Naive thymus-derived CD8-positive, alpha-beta T cell (primary cell): ENCODE measurements at regions not wholly inside any gene's neighbourhood (a gene's known extent, or its start where the extent isn't known, plus 50 kb on each side); places are given as distances from the start of the nearest gene placed in this dataset.
A peak's percentile ranks its signal among the peaks of the same experiment; 100 is the strongest.

Experiments used
- ATAC-seq, 2 donors: fragments of 150-1000 bp; cut with Tn5 transposase in 1 of 2; sonication (Bioruptor Pico), chemical (Tn5 transposase) in 1 of 2; 1 replicate in 1 of 2; 2 replicates in 1 of 2; pipeline ENCODE4 v1.10.0; 2021; ENCODE audit warnings: mild to moderate bottlenecking in 2 of 2, moderate library complexity in 2 of 2
- POLR2A ChIA-PET: fragments of 350-600 bp; sonication (Branson Sonifier 250); formaldehyde crosslinking; loops from one replicate; lab custom pipeline; 2021; ENCODE audit warnings: antibody characterized with exemption; lab: Charles Lee
- DNase-seq, 10 donors: peaks; one replicate each; pipeline versions ENCODE4 v3.0.0 to v3.0.0-alpha.2; 2020 to 2022
- H3K27ac Mint-ChIP-seq, 10 donors: one replicate each; pipeline ENCODE4 v1.8.0; 2020 to 2022; ENCODE audit warnings: mild to moderate bottlenecking in 10 of 10, mixed read lengths in 10 of 10, moderate library complexity in 4 of 10, inconsistent platforms in 1 of 10
- H3K27me3 Mint-ChIP-seq, 5 donors: one replicate each; pipeline ENCODE4 v1.8.0; 2021 to 2022; ENCODE audit warnings: mixed read lengths in 5 of 5
- H3K36me3 Mint-ChIP-seq, 3 donors: one replicate each; pipeline ENCODE4 v1.8.0; 2020 to 2022; ENCODE audit warnings: mixed read lengths in 3 of 3, mild to moderate bottlenecking in 2 of 3, inconsistent platforms in 1 of 3
- H3K4me1 Mint-ChIP-seq, 4 donors: one replicate each; pipeline ENCODE4 v1.8.0; 2021 to 2022; ENCODE audit warnings: mixed read lengths in 4 of 4
- H3K4me3 Mint-ChIP-seq, 10 donors: one replicate each; pipeline ENCODE4 v1.8.0; 2020 to 2022; ENCODE audit warnings: mild to moderate bottlenecking in 10 of 10, mixed read lengths in 10 of 10, moderate library complexity in 6 of 10, inconsistent platforms in 1 of 10
- H3K9me3 Mint-ChIP-seq, 9 donors: one replicate each; pipeline ENCODE4 v1.8.0; 2020 to 2022; ENCODE audit warnings: mixed read lengths in 9 of 9, mild to moderate bottlenecking in 3 of 9, inconsistent platforms in 1 of 9, moderate library complexity in 1 of 9

DNA sequence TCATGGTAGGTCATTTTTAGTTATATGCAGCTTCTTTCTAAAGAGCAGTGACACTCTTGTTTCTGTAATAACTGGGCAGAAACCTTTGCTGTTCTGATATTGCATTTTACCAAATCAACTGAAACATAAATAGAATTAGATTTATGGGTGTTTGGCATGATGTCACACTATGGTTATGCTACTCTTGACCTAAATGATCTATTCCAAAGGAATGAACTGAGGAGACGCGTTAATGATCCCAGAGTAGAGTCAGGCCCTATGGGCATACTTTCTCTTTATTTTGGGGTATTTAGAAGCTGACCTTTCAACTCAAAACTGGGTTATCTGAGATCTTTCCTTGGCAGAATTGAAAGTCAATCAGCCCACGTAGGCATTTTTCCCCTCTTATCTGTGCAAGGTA lies 146.8 kb upstream of the ADAMTSL1 start:
- no peak overlapping the region for H3K27ac Mint-ChIP-seq
- peaks cover 0 to 13% (median 2%) of the 10 kb centered on the region in 9 donors for H3K9me3 Mint-ChIP-seq
- H3K36me3 Mint-ChIP-seq, result no peaks in the 10 kb centered on the region
- POLR2A ChIA-PET, result no interaction called here
- no peak for DNase-seq
- peaks cover 0 to 13% (median 1%) of the 10 kb centered on the region in 5 donors for H3K27me3 Mint-ChIP-seq
- ATAC-seq, result no peak
- no peaks in the 10 kb centered on the region for H3K4me1 Mint-ChIP-seq
- no peak overlapping the region for H3K4me3 Mint-ChIP-seq

GRCh38 chr9:18330401-18331309 lies 143.3 kb upstream of the ADAMTSL1 start:
- no peak for DNase-seq
- POLR2A ChIA-PET, result no interaction called here
- peaks cover 0 to 6% (median 0%) of the 10 kb centered on the region in 9 donors for H3K9me3 Mint-ChIP-seq
- no peak for ATAC-seq
- no peaks in the 10 kb centered on the region for H3K4me1 Mint-ChIP-seq
- peaks cover 0 to 21% (median 3%) of the 10 kb centered on the region in 5 donors for H3K27me3 Mint-ChIP-seq
- H3K4me3 Mint-ChIP-seq, result no peak overlapping the region
- H3K27ac Mint-ChIP-seq, result no peak overlapping the region
- H3K36me3 Mint-ChIP-seq, result no peaks in the 10 kb centered on the region

DNA sequence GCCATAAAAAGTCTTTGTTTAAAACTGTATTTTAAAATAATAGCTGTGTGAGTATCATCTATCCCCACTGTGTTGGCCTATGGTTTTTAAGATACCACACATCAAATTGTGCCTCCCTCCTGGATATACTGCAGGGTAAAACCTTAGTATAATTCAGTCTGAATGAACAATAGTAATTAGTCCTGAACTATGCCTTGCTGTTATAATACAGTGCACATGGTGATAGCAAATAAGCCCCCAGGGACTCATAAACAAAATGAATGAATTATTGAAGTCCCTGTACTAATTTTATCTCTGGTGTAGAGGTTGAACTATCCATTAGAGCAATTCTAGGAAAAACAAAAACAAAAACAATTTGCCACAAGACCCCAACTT lies 142.7 kb upstream of the ADAMTSL1 start:
- DNase-seq, result no peak
- H3K4me1 Mint-ChIP-seq, result no peaks in the 10 kb centered on the region
- no peak overlapping the region for H3K27ac Mint-ChIP-seq
- H3K27me3 Mint-ChIP-seq, result peaks cover 0 to 21% (median 3%) of the 10 kb centered on the region in 5 donors
- POLR2A ChIA-PET, result no interaction called here
- peaks cover 0 to 2% (median 0%) of the 10 kb centered on the region in 9 donors for H3K9me3 Mint-ChIP-seq
- H3K4me3 Mint-ChIP-seq, result no peak overlapping the region
- ATAC-seq, result no peak
- H3K36me3 Mint-ChIP-seq, result no peaks in the 10 kb centered on the region

DNA sequence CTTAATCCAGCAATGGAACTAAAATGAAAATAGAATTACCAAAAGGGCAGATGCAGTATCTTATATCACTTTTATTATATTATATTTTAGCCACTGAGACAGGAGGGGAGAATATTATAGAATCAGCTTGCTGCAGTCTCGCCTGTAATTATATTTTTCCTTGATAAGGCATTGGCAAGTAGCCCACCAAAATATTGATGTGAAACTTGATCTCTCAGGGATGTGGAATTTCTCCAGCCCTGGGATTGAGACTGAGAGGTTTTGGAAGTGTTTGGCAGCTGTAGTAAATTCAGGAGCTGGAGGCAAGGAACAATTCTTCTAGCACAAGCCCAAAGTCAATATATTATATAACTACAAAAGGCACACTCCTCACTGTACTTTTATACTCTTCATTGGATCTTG lies 142.1 kb upstream of the ADAMTSL1 start:
- ATAC-seq, result no peak
- Mint-ChIP-seq H3K9me3 (peaks cover 0 to 2% (median 0%) of the 10 kb centered on the region in 9 donors), H3K4me1 (no peaks in the 10 kb centered on the region), H3K27ac (no peak overlapping the region), H3K4me3 (no peak overlapping the region), H3K27me3 (peaks cover 0 to 21% (median 3%) of the 10 kb centered on the region in 5 donors), H3K36me3 (no peaks in the 10 kb centered on the region)
- no peak for DNase-seq
- POLR2A ChIA-PET, result no interaction called here

DNA sequence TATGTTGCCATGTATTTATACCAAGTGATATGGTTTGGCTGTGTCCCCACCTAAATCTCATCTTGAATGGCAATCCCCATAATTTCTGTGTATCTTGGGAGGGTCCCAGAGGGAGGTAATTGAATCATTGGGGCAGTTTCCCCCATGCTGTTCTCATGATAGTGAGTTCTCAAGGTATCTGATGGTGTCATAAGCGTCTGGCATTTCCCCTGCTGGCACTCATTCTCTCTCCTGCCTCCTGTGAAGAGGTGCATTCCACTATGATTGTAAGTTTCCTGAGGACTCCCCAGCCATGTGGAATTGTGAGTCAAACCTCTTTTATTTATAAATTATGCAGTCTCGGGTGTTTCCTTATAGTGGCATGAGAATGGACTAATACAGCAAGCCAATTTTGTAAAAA lies 140.8 kb upstream of the ADAMTSL1 start:
- Mint-ChIP-seq H3K27me3 (peaks cover 0 to 21% (median 3%) of the 10 kb centered on the region in 5 donors), H3K36me3 (no peaks in the 10 kb centered on the region), H3K4me1 (no peaks in the 10 kb centered on the region), H3K27ac (no peak overlapping the region), H3K9me3 (peaks cover 0 to 3% (median 0%) of the 10 kb centered on the region in 9 donors), H3K4me3 (no peak overlapping the region)
- ATAC-seq, result no peak
- POLR2A ChIA-PET, result no interaction called here
- no peak for DNase-seq

GRCh38 chr9:18335825-18336224 lies 138.1 kb upstream of the ADAMTSL1 start:
- Mint-ChIP-seq H3K27ac (no peak overlapping the region), H3K4me1 (no peaks in the 10 kb centered on the region), H3K4me3 (no peak overlapping the region), H3K9me3 (peaks cover 0 to 15% (median 5%) of the 10 kb centered on the region in 9 donors), H3K36me3 (no peaks in the 10 kb centered on the region), H3K27me3 (peaks cover 0 to 9% (median 3%) of the 10 kb centered on the region in 5 donors)
- ATAC-seq (no peak), DNase-seq (no peak)
- POLR2A ChIA-PET, result no interaction called here

GRCh38 chr9:18338042-18338441 lies 135.9 kb upstream of the ADAMTSL1 start:
- H3K9me3 Mint-ChIP-seq, result peaks cover 0 to 23% (median 7%) of the 10 kb centered on the region in 9 donors
- H3K4me1 Mint-ChIP-seq, result no peaks in the 10 kb centered on the region
- DNase-seq (no peak), ATAC-seq (no peak)
- H3K27ac Mint-ChIP-seq, result no peak overlapping the region
- POLR2A ChIA-PET, result no interaction called here
- no peaks in the 10 kb centered on the region for H3K36me3 Mint-ChIP-seq
- H3K4me3 Mint-ChIP-seq, result no peak overlapping the region
- peaks cover 0 to 9% (median 0%) of the 10 kb centered on the region in 5 donors for H3K27me3 Mint-ChIP-seq

DNA sequence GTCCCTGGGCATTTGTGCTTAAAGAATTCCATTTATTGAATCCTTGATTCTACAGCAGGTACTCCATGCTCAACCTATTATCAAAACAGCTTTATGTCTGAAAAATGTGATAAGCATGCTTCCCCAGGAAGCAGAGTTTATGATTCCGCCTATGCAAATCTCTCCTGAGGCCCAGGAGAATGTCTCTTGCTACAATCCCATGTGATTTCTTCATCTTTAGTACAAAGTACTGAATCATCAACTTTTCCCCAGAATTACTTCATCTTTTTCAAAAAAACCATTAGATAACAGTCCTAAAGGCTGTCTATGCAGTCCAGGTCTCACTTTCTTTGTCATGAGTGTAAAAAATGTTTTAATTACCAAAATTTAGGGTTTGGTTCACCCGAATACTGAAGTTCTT lies 130.2 kb upstream of the ADAMTSL1 start:
- Mint-ChIP-seq H3K27ac (no peak overlapping the region), H3K4me1 (no peaks in the 10 kb centered on the region), H3K36me3 (no peaks in the 10 kb centered on the region), H3K4me3 (no peak overlapping the region), H3K9me3 (peaks cover 0 to 23% (median 6%) of the 10 kb centered on the region in 9 donors), H3K27me3 (peaks cover 0 to 4% (median 1%) of the 10 kb centered on the region in 5 donors)
- POLR2A ChIA-PET, result no interaction called here
- ATAC-seq, result no peak
- DNase-seq, result no peak

GRCh38 chr9:18346745-18347144 lies 127.2 kb upstream of the ADAMTSL1 start:
- POLR2A ChIA-PET, result no interaction called here
- ATAC-seq (no peak), DNase-seq (no peak)
- Mint-ChIP-seq H3K4me3 (no peak overlapping the region), H3K4me1 (no peaks in the 10 kb centered on the region), H3K27me3 (peaks cover 0 to 4% (median 0%) of the 10 kb centered on the region in 5 donors), H3K27ac (no peak overlapping the region), H3K36me3 (no peaks in the 10 kb centered on the region), H3K9me3 (peaks cover 0 to 6% (median 0%) of the 10 kb centered on the region in 9 donors)

GRCh38 chr9:18347386-18348082 lies 126.4 kb upstream of the ADAMTSL1 start:
- peaks cover 0 to 4% (median 0%) of the 10 kb centered on the region in 5 donors for H3K27me3 Mint-ChIP-seq
- H3K9me3 Mint-ChIP-seq, result peaks cover 0 to 3% (median 0%) of the 10 kb centered on the region in 9 donors
- H3K27ac Mint-ChIP-seq, result no peak overlapping the region
- no peaks in the 10 kb centered on the region for H3K36me3 Mint-ChIP-seq
- ATAC-seq, result no peak
- POLR2A ChIA-PET, result no interaction called here
- no peaks in the 10 kb centered on the region for H3K4me1 Mint-ChIP-seq
- no peak overlapping the region for H3K4me3 Mint-ChIP-seq
- no peak for DNase-seq

- peaks cover 0 to 3% (median 0%) of the 10 kb centered on the region in 9 donors for H3K9me3 Mint-ChIP-seq
- POLR2A ChIA-PET, result no interaction called here
- H3K4me1 Mint-ChIP-seq, result no peaks in the 10 kb centered on the region
- H3K36me3 Mint-ChIP-seq, result no peaks in the 10 kb centered on the region
- ATAC-seq, result no peak
- DNase-seq, result no peak
- no peak overlapping the region for H3K27ac Mint-ChIP-seq
- no peak overlapping the region for H3K4me3 Mint-ChIP-seq
- peaks cover 0 to 4% (median 0%) of the 10 kb centered on the region in 5 donors for H3K27me3 Mint-ChIP-seq
Measured at GRCh38 chr9:18348083-18348475, 125.9 kb upstream of the ADAMTSL1 start.

DNA sequence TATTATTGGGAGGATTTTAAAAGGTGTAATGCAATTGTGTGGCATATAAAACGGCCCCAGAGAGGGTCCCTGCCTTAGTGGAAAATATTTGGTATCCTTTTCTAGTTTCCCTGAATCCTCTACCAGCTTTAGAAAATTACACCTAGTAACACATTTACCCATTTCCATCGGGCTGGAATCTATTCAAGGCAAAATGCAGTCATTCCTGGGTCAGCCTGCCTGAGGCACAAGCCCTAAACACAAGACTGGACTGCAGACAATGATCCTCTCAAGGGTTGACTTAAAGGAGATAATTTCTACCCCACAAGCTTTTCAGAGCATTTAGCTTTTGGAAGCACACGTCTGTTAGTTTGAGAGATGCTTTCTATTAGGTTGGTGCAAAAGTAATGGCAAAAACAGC lies 124.4 kb upstream of the ADAMTSL1 start:
- H3K36me3 Mint-ChIP-seq, result no peaks in the 10 kb centered on the region
- POLR2A ChIA-PET, result interaction anchor here (0.5 kb wide), 1 partner anchor 21 kb away, joined by 3 read pairs; no protein-coding TSS in a partner anchor
- peaks cover 0 to 3% (median 0%) of the 10 kb centered on the region in 9 donors for H3K9me3 Mint-ChIP-seq
- H3K27ac Mint-ChIP-seq, result no peak overlapping the region
- no peaks in the 10 kb centered on the region for H3K4me1 Mint-ChIP-seq
- H3K4me3 Mint-ChIP-seq, result no peak overlapping the region
- DNase-seq (no peak), ATAC-seq (no peak)
- H3K27me3 Mint-ChIP-seq, result peaks cover 0 to 4% (median 0%) of the 10 kb centered on the region in 5 donors

- H3K4me3 Mint-ChIP-seq, result no peak overlapping the region
Measured at GRCh38 chr9:18350036-18350435, 123.9 kb upstream of the ADAMTSL1 start.

More at GRCh38 chr9:18350036-18350435, 123.9 kb upstream of the ADAMTSL1 start:
- POLR2A ChIA-PET, result no interaction called here
- Mint-ChIP-seq H3K36me3 (no peaks in the 10 kb centered on the region), H3K27ac (peak overlapping the region in 1 of 10 donors; percentile 74), H3K4me1 (no peaks in the 10 kb centered on the region), H3K9me3 (peaks cover 0 to 3% (median 0%) of the 10 kb centered on the region in 9 donors), H3K27me3 (peaks cover 0 to 4% (median 0%) of the 10 kb centered on the region in 5 donors)
- DNase-seq, result no peak
- ATAC-seq, result no peak
